Chondrocyte (in vitro differentiated cells): ENCODE measurements at regions not wholly inside any gene's neighbourhood (a gene's known extent, or its start where the extent isn't known, plus 50 kb on each side); places are given as distances from the start of the nearest gene placed in this dataset.

ENCODE experiments used
- DNase-seq: peaks from one replicate; pipeline ENCODE4 v3.0.0; 2021; ENCODE audit warnings: mixed read lengths, low spot score
- H3K27ac Mint-ChIP-seq: one replicate; pipeline ENCODE4 v1.8.0; 2021; ENCODE audit warnings: mild to moderate bottlenecking, moderate library complexity, mixed read lengths; ENCODE audit not compliant: unreplicated experiment
- H3K27me3 Mint-ChIP-seq: 2 replicates; pipeline ENCODE4 v1.8.0; 2021; ENCODE audit warnings: low read depth, mixed read lengths
- H3K36me3 Mint-ChIP-seq: 2 replicates; pipeline ENCODE4 v1.8.0; 2021; ENCODE audit warnings: low read depth, mixed read lengths
- H3K4me1 Mint-ChIP-seq: 2 replicates; pipeline ENCODE4 v1.8.0; 2021; ENCODE audit warnings: low read depth, mild to moderate bottlenecking, mixed read lengths
- H3K4me3 Mint-ChIP-seq: one replicate; pipeline ENCODE4 v1.8.0; 2021; ENCODE audit warnings: mild to moderate bottlenecking, moderate library complexity, mixed read lengths; ENCODE audit not compliant: unreplicated experiment
- H3K9me3 Mint-ChIP-seq: 2 replicates; pipeline ENCODE4 v1.8.0; 2021; ENCODE audit warnings: low read depth, mixed read lengths
- CTCF ChIP-seq: fragments of 200-600 bp; sonication (generic); IDR thresholded peaks from 2 replicates; pipeline ENCODE4 v1.5.0; 2021; ENCODE audit warnings: antibody characterized with exemption, mild to moderate bottlenecking, moderate library complexity

GRCh38 chr7:79964463-79964862 is 170.2 kb upstream of the GNAI1 start:
- Mint-ChIP-seq H3K27ac (no peak overlapping the region), H3K36me3 (no peaks in the 10 kb centered on the region)
- DNase-seq = no peak

GRCh38 chr7:79953130-79953529 is 181.5 kb upstream of the GNAI1 start:
- H3K9me3 Mint-ChIP-seq = no peaks in the 10 kb centered on the region
- H3K4me3 Mint-ChIP-seq = no peak overlapping the region
- H3K36me3 Mint-ChIP-seq = no peaks in the 10 kb centered on the region
- no peak for DNase-seq
- no peak overlapping the region for H3K27ac Mint-ChIP-seq
- H3K4me1 Mint-ChIP-seq = no peaks in the 10 kb centered on the region
- peaks cover 31% of the 10 kb centered on the region for H3K27me3 Mint-ChIP-seq
- no peak for TF ChIP-seq CTCF

More at GRCh38 chr7:79964463-79964862, 170.2 kb upstream of the GNAI1 start:
- Mint-ChIP-seq H3K27me3 (peaks cover 11% of the 10 kb centered on the region), H3K4me1 (no peaks in the 10 kb centered on the region), H3K9me3 (no peaks in the 10 kb centered on the region), H3K4me3 (no peak overlapping the region)
- TF ChIP-seq CTCF = no peak

- Mint-ChIP-seq H3K9me3 (no peaks in the 10 kb centered on the region), H3K27ac (no peak overlapping the region), H3K36me3 (no peaks in the 10 kb centered on the region), H3K4me1 (no peaks in the 10 kb centered on the region), H3K4me3 (no peak overlapping the region), H3K27me3 (peaks cover 25% of the 10 kb centered on the region)
- DNase-seq = no peak
- TF ChIP-seq CTCF = no peak
Observed at GRCh38 chr7:79952399-79952798, 182.2 kb upstream of the GNAI1 start.

- Mint-ChIP-seq H3K4me1 (no peaks in the 10 kb centered on the region), H3K9me3 (no peaks in the 10 kb centered on the region), H3K27ac (no peak overlapping the region), H3K27me3 (peaks cover 19% of the 10 kb centered on the region), H3K4me3 (no peak overlapping the region), H3K36me3 (no peaks in the 10 kb centered on the region)
- DNase-seq = no peak
- TF ChIP-seq CTCF = no peak
Observed at GRCh38 chr7:79951415-79951814, 183.2 kb upstream of the GNAI1 start.

- no peak for TF ChIP-seq CTCF
- no peak overlapping the region for H3K4me3 Mint-ChIP-seq
- H3K36me3 Mint-ChIP-seq = no peaks in the 10 kb centered on the region
- no peak overlapping the region for H3K27ac Mint-ChIP-seq
- no peaks in the 10 kb centered on the region for H3K4me1 Mint-ChIP-seq
- no peak for DNase-seq
- H3K27me3 Mint-ChIP-seq = peaks cover 20% of the 10 kb centered on the region
- peaks cover 4% of the 10 kb centered on the region for H3K9me3 Mint-ChIP-seq
Observed at GRCh38 chr7:79949778-79950177, 184.9 kb upstream of the GNAI1 start.
